HG03103 (cell line): ENCODE measurements at regions not wholly inside any gene's neighbourhood (a gene's known extent, or its start where the extent isn't known, plus 50 kb on each side); places are given as distances from the start of the nearest gene placed in this dataset.

Experiments used
- ATAC-seq: cut with Tn5 transposase; IDR thresholded peaks from one replicate; pipeline ENCODE4 v1.9.1; 2021; ENCODE audit warnings: low read depth; ENCODE audit not compliant: unreplicated experiment

- no peak for ATAC-seq
Observed at GRCh38 chr7:17631061-17631460, 309.2 kb downstream of the SNX13 start.

- ATAC-seq: no peak
Observed at GRCh38 chr7:17632384-17632783, 307.9 kb downstream of the SNX13 start.

GRCh38 chr7:17633067-17633466 is 307.2 kb downstream of the SNX13 start:
- no peak for ATAC-seq

GRCh38 chr7:17638727-17639126 is 301.6 kb downstream of the SNX13 start:
- ATAC-seq: no peak

- peak; percentile 77 for ATAC-seq
Observed at GRCh38 chr7:17640730-17641377, 299.4 kb downstream of the SNX13 start.

GRCh38 chr7:17645500-17645899 is 294.8 kb downstream of the SNX13 start:
- no peak for ATAC-seq

GRCh38 chr7:17646253-17646956 is 293.9 kb downstream of the SNX13 start:
- ATAC-seq: no peak

GRCh38 chr7:17651341-17651740 is 289.0 kb downstream of the SNX13 start:
- no peak for ATAC-seq

GRCh38 chr7:17651863-17652385 is 288.4 kb downstream of the SNX13 start:
- no peak for ATAC-seq

GRCh38 chr7:17654940-17655339 is 285.4 kb downstream of the SNX13 start:
- no peak for ATAC-seq

GRCh38 chr7:17659126-17659525 is 281.2 kb downstream of the SNX13 start:
- ATAC-seq: no peak

GRCh38 chr7:17660116-17660515 is 280.2 kb downstream of the SNX13 start:
- no peak for ATAC-seq

- ATAC-seq: no peak
Observed at GRCh38 chr7:17661982-17662585, 278.2 kb downstream of the SNX13 start.

- no peak for ATAC-seq
Observed at GRCh38 chr7:17663061-17663675, 277.1 kb downstream of the SNX13 start.

GRCh38 chr7:17665029-17665428 is 275.3 kb downstream of the SNX13 start:
- no peak for ATAC-seq

- ATAC-seq: no peak
Observed at GRCh38 chr7:17668122-17668521, 272.2 kb downstream of the SNX13 start.

GRCh38 chr7:17669204-17669603 is 271.1 kb downstream of the SNX13 start:
- ATAC-seq: no peak

- ATAC-seq: no peak
Observed at GRCh38 chr7:17671956-17672355, 268.3 kb downstream of the SNX13 start.

GRCh38 chr7:17672783-17673182 is 267.5 kb downstream of the SNX13 start:
- ATAC-seq: no peak

- no peak for ATAC-seq
Observed at GRCh38 chr7:17674166-17674942, 265.9 kb downstream of the SNX13 start.
